ENCODE measurements at regions not wholly inside any gene's neighbourhood (a gene's known extent, or its start where the extent isn't known, plus 50 kb on each side); places are given as distances from the start of the nearest gene placed in this dataset.

DNA sequence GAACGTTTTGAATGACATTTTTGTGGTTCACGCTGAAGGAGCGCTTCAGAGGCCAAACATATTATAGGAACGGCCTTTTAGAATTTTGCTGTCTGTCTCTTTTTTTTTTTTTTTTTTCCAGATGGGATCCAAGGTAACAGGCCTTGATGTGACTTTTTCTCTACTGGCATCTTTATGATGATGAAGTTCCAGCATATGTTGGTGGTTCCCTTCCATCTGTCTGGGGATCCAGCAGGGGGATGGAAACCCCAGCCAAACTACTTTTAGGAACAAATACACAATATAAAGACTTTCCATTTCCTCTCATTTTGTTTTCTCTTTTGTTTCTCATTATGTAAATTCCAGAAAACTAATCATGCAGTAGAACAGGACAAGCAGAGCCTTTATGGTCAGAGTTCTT is 239.3 kb upstream of the PRICKLE1 start:
- TF ChIP-seq FOXA1 (IDR thresholded peaks at IDR 0.05): no peak
- TF ChIP-seq, protein P1, sequence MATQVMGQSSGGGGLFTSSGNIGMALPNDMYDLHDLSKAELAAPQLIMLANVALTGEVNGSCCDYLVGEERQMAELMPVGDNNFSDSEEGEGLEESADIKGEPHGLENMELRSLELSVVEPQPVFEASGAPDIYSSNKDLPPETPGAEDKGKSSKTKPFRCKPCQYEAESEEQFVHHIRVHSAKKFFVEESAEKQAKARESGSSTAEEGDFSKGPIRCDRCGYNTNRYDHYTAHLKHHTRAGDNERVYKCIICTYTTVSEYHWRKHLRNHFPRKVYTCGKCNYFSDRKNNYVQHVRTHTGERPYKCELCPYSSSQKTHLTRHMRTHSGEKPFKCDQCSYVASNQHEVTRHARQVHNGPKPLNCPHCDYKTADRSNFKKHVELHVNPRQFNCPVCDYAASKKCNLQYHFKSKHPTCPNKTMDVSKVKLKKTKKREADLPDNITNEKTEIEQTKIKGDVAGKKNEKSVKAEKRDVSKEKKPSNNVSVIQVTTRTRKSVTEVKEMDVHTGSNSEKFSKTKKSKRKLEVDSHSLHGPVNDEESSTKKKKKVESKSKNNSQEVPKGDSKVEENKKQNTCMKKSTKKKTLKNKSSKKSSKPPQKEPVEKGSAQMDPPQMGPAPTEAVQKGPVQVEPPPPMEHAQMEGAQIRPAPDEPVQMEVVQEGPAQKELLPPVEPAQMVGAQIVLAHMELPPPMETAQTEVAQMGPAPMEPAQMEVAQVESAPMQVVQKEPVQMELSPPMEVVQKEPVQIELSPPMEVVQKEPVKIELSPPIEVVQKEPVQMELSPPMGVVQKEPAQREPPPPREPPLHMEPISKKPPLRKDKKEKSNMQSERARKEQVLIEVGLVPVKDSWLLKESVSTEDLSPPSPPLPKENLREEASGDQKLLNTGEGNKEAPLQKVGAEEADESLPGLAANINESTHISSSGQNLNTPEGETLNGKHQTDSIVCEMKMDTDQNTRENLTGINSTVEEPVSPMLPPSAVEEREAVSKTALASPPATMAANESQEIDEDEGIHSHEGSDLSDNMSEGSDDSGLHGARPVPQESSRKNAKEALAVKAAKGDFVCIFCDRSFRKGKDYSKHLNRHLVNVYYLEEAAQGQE (IDR thresholded peaks at IDR 0.05): no peak
- no peak for TF ChIP-seq SP1 (IDR thresholded peaks at IDR 0.05)
- TF ChIP-seq, protein P2, sequence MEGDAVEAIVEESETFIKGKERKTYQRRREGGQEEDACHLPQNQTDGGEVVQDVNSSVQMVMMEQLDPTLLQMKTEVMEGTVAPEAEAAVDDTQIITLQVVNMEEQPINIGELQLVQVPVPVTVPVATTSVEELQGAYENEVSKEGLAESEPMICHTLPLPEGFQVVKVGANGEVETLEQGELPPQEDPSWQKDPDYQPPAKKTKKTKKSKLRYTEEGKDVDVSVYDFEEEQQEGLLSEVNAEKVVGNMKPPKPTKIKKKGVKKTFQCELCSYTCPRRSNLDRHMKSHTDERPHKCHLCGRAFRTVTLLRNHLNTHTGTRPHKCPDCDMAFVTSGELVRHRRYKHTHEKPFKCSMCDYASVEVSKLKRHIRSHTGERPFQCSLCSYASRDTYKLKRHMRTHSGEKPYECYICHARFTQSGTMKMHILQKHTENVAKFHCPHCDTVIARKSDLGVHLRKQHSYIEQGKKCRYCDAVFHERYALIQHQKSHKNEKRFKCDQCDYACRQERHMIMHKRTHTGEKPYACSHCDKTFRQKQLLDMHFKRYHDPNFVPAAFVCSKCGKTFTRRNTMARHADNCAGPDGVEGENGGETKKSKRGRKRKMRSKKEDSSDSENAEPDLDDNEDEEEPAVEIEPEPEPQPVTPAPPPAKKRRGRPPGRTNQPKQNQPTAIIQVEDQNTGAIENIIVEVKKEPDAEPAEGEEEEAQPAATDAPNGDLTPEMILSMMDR (IDR thresholded peaks at IDR 0.05; ENCODE audit: low read depth, low read length, missing input control): no peak
- TF ChIP-seq FOXA2 (IDR thresholded peaks at IDR 0.05): no peak

Measured in liver (tissue), 3 donors.